HG02970 (cell line): ENCODE measurements at regions not wholly inside any gene's neighbourhood (a gene's known extent, or its start where the extent isn't known, plus 50 kb on each side); places are given as distances from the start of the nearest gene placed in this dataset.
"Not testable (repeated sequence)": the region's sequence is repeated elsewhere in the genome, so short reads cannot be mapped to it uniquely, and the experiment has no call there.

Experiments used
- ATAC-seq: cut with Tn5 transposase; IDR thresholded peaks from one replicate; pipeline ENCODE4 v1.9.1; 2021; ENCODE audit warnings: mild to moderate bottlenecking, moderate library complexity, moderate number of reproducible peaks; ENCODE audit not compliant: unreplicated experiment, low FRiP score

GRCh38 chr10:108653531-108653930 lies 1269.8 kb downstream of the XPNPEP1 start:
- no peak for ATAC-seq

GRCh38 chr10:108639010-108639409 lies 1284.3 kb downstream of the XPNPEP1 start:
- no peak for ATAC-seq

DNA sequence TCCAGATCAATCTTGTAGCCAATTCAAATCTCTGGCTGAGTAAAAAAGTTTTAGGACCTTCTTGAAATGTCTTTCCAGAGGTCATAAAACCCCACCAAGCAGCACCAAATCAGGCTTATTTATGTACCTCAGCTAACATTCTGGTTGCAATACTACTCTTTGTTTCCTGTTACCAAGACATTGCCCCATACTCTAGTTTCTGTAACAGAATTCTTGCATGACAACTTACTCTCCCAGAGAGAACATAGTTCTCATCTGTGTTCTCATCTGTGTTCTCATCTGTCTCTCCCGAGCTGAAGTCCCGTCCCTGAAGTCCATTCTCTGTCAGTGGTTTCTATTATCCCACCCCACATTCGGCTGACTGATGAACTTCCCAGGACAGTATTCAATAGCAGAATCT lies 1285.1 kb downstream of the XPNPEP1 start:
- no peak for ATAC-seq

- no peak for ATAC-seq
Observed at GRCh38 chr10:108633046-108633445, 1290.3 kb downstream of the XPNPEP1 start.

DNA sequence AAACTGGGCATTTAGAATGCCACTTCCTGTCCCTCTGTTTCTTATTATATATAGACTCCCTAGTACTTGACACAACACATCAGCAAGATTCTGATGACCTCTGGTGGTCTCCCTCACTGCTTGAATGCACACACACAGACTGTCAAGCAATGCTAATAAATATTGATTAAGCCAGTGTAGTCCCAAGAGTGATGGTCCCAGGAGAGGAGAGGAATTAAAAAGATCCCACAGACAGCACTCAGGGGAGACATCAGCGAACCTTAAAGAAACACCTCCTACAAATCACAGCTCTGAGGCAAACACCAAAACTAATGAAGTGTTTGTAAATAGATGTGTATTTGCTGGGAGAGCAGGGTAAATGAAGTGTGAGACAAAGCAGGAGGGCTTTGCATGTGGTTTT lies 1291.2 kb downstream of the XPNPEP1 start:
- ATAC-seq, result no peak

GRCh38 chr10:108631332-108631731 lies 1292.0 kb downstream of the XPNPEP1 start:
- ATAC-seq, result peak; percentile 83

DNA sequence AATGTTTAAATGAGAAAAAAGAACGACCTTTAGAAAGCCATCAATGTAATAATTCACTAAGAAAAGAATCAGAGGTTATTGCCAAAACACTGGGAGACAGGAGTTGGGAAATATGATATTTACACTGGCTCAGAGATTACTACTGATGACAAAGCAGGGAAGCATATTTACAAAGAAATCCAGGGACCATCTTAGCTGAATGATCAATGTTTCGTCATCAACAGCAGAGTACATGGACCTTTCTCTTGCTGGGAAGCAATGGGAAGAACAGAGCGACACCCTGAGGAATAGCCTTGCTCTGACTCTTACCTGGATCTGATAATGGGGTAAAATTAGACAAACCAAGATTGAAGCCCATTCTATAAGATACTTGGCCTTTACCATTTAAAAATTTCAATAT lies 1293.5 kb downstream of the XPNPEP1 start:
- ATAC-seq, result no peak

DNA sequence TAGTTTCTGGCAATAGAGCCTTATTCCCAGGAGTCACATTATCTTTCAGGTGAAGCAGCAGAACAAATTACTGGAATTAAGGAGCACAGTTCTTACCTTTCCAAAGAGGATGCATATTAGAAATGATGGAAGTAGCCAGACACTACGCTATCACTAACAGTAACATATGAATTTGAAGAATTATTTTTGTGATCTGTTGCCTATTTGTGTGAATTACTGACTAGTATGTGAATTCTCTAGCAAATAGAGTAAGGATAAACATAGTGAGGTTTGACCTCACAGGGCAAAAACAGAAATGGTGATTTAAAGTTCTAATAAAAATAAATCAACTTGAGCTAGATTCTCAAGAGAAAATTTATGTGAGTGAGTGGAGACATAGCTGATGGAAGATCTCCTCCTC lies 1299.3 kb downstream of the XPNPEP1 start:
- no peak for ATAC-seq

- no peak for ATAC-seq
Observed at GRCh38 chr10:108620821-108621534, 1302.3 kb downstream of the XPNPEP1 start.

DNA sequence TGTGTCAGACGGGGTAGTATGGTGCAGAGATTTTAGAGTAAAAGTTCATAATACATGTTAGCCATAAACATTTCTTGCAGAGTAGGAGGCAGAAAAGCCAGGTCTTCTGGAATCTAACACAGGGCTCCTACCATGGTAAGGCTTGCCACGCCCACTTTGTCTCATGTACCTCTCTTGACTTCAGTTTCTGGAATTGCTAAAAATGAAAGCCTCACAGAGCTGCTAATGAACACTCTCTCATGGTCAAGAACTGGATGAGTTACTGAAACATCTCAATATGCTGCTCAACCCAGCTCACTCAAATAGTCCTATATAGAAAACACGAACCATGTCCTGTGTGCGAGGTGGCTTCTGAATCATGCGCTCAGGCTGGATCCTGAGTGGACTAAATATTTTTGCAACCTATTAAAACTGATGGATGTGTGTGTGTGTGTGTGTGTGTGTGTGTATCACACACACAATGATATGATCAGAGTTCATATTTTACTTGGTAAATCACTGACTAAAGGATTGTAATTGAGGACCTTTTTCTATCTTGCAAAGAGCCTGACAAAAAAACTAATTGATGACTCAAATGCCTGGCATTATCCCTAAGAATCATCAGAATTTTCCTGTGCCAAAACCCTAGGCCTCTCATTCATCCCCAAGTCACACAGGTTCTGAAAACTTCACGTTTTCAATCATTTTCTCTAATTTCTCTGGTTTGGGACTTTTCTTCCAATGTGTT lies 1306.6 kb downstream of the XPNPEP1 start:
- ATAC-seq, result no peak

GRCh38 chr10:108615576-108616320 lies 1307.6 kb downstream of the XPNPEP1 start:
- no peak for ATAC-seq

DNA sequence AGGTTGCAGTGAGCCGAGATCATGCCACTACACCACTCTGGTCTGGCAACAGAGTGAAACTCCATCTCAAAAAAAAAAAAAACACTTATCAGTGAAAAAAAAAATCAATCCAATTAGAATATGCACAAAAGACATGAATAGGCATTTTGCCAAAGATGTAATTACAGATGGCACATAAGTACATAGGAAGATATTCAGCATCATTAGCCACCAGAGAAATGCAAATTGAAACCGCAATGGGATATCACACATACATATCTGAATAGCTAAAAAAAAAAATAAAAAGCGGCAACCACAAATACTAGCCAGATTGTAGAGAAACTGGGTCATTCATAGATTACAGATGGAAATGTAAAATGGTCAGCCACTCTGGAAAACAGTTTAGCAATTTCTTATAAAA lies 1310.8 kb downstream of the XPNPEP1 start:
- ATAC-seq, result no peak

GRCh38 chr10:108608860-108609259 lies 1314.5 kb downstream of the XPNPEP1 start:
- no peak for ATAC-seq

GRCh38 chr10:108601851-108602250 lies 1321.5 kb downstream of the XPNPEP1 start:
- ATAC-seq, result no peak

- not testable (repeated sequence) for ATAC-seq
Observed at GRCh38 chr10:108600511-108600910, 1322.8 kb downstream of the XPNPEP1 start.

DNA sequence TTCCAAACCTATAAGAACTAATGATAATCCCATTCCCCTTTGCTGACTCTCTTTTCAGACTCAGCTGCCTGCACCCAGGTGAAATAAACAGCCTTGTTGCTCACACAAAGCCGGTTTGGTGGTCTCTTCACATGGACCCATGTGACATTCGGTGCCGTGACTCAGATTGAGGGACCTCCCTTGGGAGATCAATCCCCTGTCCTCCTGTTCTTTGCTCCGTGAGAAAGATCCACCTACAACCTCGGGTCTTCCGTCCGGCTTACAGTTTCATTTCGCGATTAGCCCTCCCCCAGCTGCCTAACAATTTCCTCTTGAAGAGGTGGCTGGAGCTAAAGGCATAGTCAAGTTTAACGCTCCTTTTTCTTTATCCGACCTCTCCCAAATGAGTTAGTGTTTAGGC lies 1324.0 kb downstream of the XPNPEP1 start:
- ATAC-seq, result not testable (repeated sequence)

DNA sequence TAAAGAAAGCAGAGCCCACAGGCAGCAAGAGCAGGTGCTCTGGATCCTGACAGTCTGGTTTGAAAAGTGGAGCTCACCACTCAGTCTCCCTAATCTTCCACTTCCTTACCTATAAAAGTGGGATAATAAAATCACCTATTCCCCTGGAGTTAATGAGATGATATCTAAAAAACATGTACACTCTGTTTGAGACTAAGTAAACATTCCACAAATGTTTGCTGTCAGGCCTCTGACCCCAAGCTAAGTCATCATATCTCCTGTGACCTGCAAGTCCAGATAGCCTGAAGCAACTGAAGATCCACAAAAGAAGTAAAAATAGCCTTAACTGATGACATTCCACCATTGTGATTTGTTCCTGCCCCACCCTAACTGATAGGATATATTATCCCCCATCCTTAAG lies 1324.5 kb downstream of the XPNPEP1 start:
- no peak for ATAC-seq

DNA sequence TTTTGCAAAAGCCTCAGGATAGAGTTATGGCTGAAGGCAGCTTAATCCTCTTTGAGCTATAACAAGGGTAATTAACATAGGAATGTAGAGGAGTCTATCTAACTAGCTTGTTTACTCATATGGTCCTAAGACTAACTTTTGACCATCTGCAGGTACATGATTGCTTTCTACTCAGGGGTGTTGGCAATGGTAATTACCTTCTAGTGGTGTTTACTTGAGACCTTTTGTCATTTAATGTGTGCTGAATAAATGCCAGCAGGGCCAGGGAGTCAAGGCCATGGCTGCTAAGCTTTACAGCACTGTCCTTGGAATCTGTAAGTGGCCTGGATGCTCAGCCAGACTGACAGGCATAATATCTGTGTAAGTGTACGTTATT lies 1325.0 kb downstream of the XPNPEP1 start:
- no peak for ATAC-seq

GRCh38 chr10:108597657-108598319 lies 1325.5 kb downstream of the XPNPEP1 start:
- ATAC-seq, result no peak

- no peak for ATAC-seq
Observed at GRCh38 chr10:108597031-108597430, 1326.3 kb downstream of the XPNPEP1 start.

DNA sequence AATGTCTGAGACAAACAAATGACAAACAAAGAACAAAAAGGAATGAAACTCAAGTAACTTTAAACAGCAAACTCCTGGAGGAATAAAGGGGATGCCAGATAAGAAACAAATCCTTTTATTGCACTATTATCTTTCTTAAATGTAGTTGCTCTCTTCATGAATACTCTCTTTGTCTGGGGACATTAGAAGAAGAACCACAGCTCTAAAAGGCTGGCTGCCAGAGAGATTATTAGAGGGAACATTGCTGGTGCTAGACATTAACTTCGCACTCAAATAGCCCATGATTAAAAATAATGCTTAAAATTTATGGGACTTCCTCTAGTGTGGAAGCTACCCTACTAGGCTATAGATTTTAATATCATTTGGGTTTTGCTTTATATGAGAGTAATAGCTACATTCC lies 1330.4 kb downstream of the XPNPEP1 start:
- no peak for ATAC-seq
